Stimulated activated CD4-positive, alpha-beta T cell treated with anti-CD3 and anti-CD28 coated beads, Interleukin-12 subunit alpha, Interleukin-12 subunit beta, amount 100 ng/mL, for 24 hours (primary cell): ENCODE measurements at regions not wholly inside any gene's neighbourhood (a gene's known extent, or its start where the extent isn't known, plus 50 kb on each side); places are given as distances from the start of the nearest gene placed in this dataset.
A peak's percentile ranks its signal among the peaks of the same experiment; 100 is the strongest.
"Not testable (repeated sequence)": the region's sequence is repeated elsewhere in the genome, so short reads cannot be mapped to it uniquely, and the experiment has no call there.

Experiments used
- DNase-seq, 2 experiments: peaks; one replicate each; pipeline ENCODE4 v3.0.0-alpha.2; 2020; ENCODE audit warnings: low read depth in 2 of 2

- no peak for DNase-seq
Observed at GRCh38 chr7:153190452-153190851, 430.9 kb downstream of the ACTR3B start.

GRCh38 chr7:153190986-153191385, 431.4 kb downstream of the ACTR3B start:
- DNase-seq: no peak

- DNase-seq: no peak
Observed at GRCh38 chr7:153193144-153193595, 433.6 kb downstream of the ACTR3B start.

GRCh38 chr7:153217032-153217431, 457.5 kb downstream of the ACTR3B start:
- no peak for DNase-seq

- DNase-seq: no peak
Observed at GRCh38 chr7:153224890-153225289, 465.3 kb downstream of the ACTR3B start.

GRCh38 chr7:153245136-153245535, 485.6 kb downstream of the ACTR3B start:
- DNase-seq: not testable (repeated sequence)

- DNase-seq: no peak
Observed at GRCh38 chr7:153245809-153246208, 486.3 kb downstream of the ACTR3B start.

- no peak for DNase-seq
Observed at GRCh38 chr7:153247926-153248325, 488.4 kb downstream of the ACTR3B start.

GRCh38 chr7:153258686-153259085, 499.1 kb downstream of the ACTR3B start:
- no peak for DNase-seq

GRCh38 chr7:153276394-153276793, 516.8 kb downstream of the ACTR3B start:
- DNase-seq: no peak

GRCh38 chr7:153286763-153287162, 527.2 kb downstream of the ACTR3B start:
- DNase-seq: no peak

GRCh38 chr7:153290066-153290465, 530.5 kb downstream of the ACTR3B start:
- no peak for DNase-seq

- no peak for DNase-seq
Observed at GRCh38 chr7:153297141-153297540, 537.6 kb downstream of the ACTR3B start.

GRCh38 chr7:153301936-153302335, 542.4 kb downstream of the ACTR3B start:
- DNase-seq: no peak

GRCh38 chr7:153320005-153320404, 560.5 kb downstream of the ACTR3B start:
- no peak for DNase-seq

- no peak for DNase-seq
Observed at GRCh38 chr7:153320681-153321080, 561.1 kb downstream of the ACTR3B start.

- DNase-seq: no peak
Observed at GRCh38 chr7:153322991-153323390, 563.4 kb downstream of the ACTR3B start.

GRCh38 chr7:153324094-153324493, 564.5 kb downstream of the ACTR3B start:
- no peak for DNase-seq

- no peak for DNase-seq
Observed at GRCh38 chr7:153327683-153328082, 568.1 kb downstream of the ACTR3B start.

GRCh38 chr7:153331427-153331826, 571.9 kb downstream of the ACTR3B start:
- no peak for DNase-seq

- no peak for DNase-seq
Observed at GRCh38 chr7:153354071-153354470, 594.5 kb downstream of the ACTR3B start.

GRCh38 chr7:153370092-153370491, 610.5 kb downstream of the ACTR3B start:
- no peak for DNase-seq

- DNase-seq: no peak
Observed at GRCh38 chr7:153380636-153381035, 621.1 kb downstream of the ACTR3B start.

GRCh38 chr7:153381275-153382040, 621.9 kb downstream of the ACTR3B start:
- peak in 1 of 2 experiments; percentile 2 for DNase-seq
